HG03139 (cell line): ENCODE measurements at regions not wholly inside any gene's neighbourhood (a gene's known extent, or its start where the extent isn't known, plus 50 kb on each side); places are given as distances from the start of the nearest gene placed in this dataset.

ENCODE experiments used
- ATAC-seq: cut with Tn5 transposase; IDR thresholded peaks from one replicate; pipeline ENCODE4 v1.9.1; 2021; ENCODE audit not compliant: unreplicated experiment

GRCh38 chr20:60652046-60652445 is 600.0 kb upstream of the CDH4 start:
- ATAC-seq: no peak

- ATAC-seq: no peak
Observed at GRCh38 chr20:60652615-60653014, 599.4 kb upstream of the CDH4 start.

- ATAC-seq: no peak
Observed at GRCh38 chr20:60653111-60653845, 598.8 kb upstream of the CDH4 start.

GRCh38 chr20:60658681-60659080 is 593.4 kb upstream of the CDH4 start:
- ATAC-seq: no peak

DNA sequence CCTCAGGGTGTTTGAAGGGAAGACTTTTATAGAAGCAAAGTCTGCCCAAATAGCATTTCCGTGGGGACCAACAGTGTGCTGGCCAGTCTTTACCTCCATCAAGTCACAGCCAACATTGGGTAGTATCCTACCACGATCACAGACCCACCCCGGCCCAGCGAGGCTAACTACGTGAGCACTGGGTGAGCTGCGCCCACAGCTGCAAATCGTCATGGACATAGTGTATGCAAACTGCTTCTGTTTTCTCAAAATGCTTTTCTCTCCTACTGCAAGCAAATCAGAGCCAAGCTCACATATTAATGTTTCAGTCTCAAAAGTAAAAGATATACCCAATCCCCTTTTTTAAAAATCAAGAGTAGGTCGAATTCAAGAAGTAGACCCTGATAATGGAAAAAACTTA is 592.8 kb upstream of the CDH4 start:
- no peak for ATAC-seq

- ATAC-seq: no peak
Observed at GRCh38 chr20:60662307-60662706, 589.8 kb upstream of the CDH4 start.

- ATAC-seq: no peak
Observed at GRCh38 chr20:60664106-60664505, 588.0 kb upstream of the CDH4 start.

DNA sequence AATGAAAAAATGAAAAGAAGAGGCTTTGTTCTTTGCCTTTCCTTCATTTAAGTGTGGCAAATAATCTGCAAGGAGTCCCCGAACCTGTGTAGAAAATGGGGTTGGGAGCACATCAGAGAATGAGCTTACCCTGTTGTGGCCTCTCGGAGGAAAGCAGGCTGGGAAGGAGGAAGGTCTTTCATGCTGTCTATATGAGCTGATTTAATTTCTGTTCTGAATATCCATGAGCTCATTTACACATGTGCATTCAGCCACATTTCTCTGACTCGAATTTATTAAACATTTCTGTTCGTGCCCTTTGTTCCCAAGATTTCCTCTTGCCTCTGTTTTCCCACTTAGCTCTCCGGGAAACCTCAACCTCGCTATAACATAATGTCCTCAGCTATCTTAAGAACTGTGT is 584.4 kb upstream of the CDH4 start:
- ATAC-seq: no peak

- ATAC-seq: no peak
Observed at GRCh38 chr20:60669211-60669610, 582.9 kb upstream of the CDH4 start.

DNA sequence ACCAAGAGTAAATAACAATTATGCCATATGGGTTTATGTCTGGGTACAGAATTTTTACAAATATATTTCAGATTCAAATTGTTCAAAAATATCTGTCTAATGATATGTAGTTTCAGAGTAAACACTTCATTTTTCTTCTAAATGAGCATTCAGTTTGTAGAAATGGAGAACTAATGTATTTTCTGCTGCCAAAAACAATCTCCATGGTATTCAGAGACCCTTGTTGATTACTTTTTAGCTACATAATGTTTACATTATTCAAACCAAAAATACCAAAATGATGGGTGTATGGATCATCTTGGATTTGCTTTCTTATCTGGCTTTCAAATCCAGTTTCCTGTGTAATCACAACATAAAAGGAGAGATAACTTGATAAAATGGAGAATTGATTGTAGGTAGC is 576.0 kb upstream of the CDH4 start:
- no peak for ATAC-seq

- no peak for ATAC-seq
Observed at GRCh38 chr20:60677819-60678218, 574.2 kb upstream of the CDH4 start.

DNA sequence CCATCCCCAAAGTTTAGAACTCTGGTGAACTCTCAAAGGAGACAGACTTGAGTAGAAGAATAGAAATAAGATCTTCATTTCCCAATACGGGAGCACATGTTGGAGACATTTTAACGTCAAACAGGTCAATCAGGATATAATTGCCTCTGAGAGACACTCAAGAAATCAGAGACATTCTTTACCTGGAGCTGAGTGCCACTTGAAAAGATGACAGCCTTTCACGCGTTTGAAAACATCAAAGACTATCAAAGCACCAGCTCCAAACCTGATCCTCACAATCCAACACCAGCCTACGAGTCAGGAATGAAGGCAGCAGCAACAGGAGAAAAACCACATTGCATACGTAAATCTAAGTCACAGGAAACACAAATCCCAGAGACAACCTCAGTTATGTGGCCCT is 571.5 kb upstream of the CDH4 start:
- ATAC-seq: no peak

GRCh38 chr20:60687213-60687612 is 564.8 kb upstream of the CDH4 start:
- ATAC-seq: no peak

- no peak for ATAC-seq
Observed at GRCh38 chr20:60690771-60691170, 561.3 kb upstream of the CDH4 start.

- ATAC-seq: no peak
Observed at GRCh38 chr20:60691966-60692615, 560.0 kb upstream of the CDH4 start.

- ATAC-seq: no peak
Observed at GRCh38 chr20:60693496-60694133, 558.4 kb upstream of the CDH4 start.

DNA sequence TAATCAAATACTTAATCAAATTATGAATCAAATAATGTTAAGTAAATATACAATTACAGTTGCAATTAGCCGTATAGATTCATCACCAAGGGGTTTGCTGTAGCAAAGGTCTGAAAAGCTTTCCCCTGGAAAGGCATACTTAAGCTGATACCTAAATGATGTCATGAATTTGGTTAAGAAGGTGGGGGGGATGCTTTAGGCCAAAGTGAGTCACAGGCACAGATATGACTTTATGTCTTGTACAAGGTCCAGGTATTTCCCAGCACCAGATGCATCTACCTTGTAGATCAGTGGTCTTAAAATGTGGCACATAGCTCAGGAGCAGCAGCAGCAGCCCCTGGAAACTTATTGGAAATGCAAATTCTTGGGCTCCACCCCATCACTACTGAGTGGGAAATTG is 557.3 kb upstream of the CDH4 start:
- no peak for ATAC-seq

DNA sequence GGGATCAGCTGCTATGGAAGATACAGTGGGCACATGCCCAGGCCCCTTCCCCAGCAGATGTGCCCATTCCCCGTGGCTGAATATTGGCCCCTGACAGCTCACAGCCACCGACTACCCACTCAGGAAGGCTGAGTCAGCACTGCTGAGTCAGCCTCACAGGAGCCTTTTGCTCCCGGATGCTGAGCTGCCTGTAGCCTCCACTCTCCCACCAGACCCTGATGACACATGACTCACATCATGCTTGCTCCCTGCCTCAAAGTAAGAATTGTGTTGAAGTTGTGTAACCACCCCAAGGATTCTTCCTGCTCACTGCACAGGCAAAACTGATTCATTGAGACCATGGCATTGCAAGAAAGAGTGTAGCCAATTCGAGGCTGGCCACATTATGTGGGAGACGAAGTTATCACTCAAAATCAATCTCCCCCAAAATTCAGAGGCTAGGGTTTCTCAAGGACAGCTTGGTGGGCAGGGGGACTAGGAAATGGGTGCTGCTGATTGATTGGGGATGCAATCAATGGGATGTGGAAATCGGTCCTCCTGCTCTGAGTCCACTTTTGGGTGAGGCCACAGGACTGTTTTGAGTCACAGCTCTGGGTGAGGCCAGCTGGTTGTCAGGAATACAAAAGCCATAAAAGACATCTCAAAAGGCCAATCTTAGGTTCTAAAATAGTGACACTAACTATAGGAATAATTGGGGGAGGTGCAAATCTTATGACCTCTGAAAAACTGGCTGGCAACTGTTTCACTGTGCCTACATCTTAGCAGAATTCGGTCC is 556.6 kb upstream of the CDH4 start:
- ATAC-seq: no peak

- ATAC-seq: no peak
Observed at GRCh38 chr20:60697252-60697651, 554.8 kb upstream of the CDH4 start.

GRCh38 chr20:60700728-60701127 is 551.3 kb upstream of the CDH4 start:
- no peak for ATAC-seq

DNA sequence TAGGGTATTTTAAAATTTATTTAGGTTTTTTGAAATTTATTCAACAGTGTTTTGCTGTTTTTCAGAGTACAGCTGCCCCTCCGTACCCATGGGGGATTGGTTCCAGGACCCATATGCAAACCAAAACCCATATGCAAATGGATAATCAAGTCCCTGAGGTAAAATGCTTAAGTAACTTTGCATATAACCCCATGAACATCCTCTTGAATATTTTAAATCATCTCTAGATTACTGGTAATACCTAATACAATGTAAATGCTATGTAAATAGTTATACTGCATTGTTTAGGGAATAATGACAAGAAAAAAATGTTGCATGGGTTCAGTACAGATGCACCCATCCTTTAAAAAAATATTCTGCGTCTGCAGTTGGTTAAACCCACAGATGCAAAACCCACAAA is 547.9 kb upstream of the CDH4 start:
- ATAC-seq: no peak

GRCh38 chr20:60713396-60713795 is 538.7 kb upstream of the CDH4 start:
- ATAC-seq: no peak
